NCI-H1048 (cell line): ENCODE measurements at regions not wholly inside any gene's neighbourhood (a gene's known extent, or its start where the extent isn't known, plus 50 kb on each side); places are given as distances from the start of the nearest gene placed in this dataset.
"Not testable (repeated sequence)": the region's sequence is repeated elsewhere in the genome, so short reads cannot be mapped to it uniquely, and the experiment has no call there.

Experiments
- DNase-seq: peaks from one replicate; lab custom pipeline; 2025; lab: John Stamatoyannopoulos, UW

DNA sequence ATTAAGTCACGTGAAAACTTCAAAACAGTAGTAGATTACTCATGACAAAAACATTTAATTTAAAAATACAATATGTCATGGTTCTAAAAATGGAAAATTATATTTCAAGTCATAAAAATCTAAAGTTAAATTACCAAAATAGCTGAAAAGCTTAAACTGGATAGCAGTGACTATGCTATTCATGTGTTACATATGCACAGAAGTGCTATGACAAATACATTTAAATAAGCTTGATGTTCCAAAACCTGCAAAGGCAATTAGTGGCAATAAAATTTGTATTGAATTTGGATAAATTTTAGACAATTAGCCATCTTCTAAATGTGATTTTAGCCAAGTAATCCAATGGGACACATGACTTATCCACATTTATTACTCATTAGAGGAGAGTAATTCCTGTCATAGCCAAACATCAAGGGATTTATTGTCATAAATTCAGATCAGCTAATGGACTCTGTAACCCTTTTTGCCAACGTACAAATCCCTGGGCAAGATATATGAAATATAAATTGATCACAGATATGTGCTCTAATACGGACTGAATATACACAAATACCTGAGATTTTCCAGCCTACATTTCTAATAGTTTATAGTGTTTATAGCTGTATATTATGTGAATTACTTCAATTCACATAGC, 419.4 kb downstream of the ISL1 start:
- DNase-seq, result no peak

DNA sequence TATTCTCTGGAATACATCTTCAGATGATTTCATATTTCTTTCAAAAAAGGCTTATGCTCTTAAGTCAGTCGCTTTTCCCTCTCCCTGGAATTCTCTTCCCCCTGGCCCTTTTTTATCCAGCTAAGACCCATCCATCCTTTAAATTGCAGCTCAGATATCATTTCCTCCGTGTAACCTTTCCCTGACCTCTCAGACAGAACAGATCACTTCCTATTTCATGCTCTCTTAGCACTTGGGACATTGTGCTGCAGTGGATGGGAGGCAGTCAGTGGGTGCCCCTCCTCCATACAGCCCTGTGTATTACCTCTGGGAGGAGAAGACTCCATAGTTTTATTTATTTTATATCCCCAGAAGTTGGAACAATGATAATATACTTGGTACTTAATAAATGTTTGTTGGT, 423.4 kb downstream of the ISL1 start:
- no peak for DNase-seq

DNA sequence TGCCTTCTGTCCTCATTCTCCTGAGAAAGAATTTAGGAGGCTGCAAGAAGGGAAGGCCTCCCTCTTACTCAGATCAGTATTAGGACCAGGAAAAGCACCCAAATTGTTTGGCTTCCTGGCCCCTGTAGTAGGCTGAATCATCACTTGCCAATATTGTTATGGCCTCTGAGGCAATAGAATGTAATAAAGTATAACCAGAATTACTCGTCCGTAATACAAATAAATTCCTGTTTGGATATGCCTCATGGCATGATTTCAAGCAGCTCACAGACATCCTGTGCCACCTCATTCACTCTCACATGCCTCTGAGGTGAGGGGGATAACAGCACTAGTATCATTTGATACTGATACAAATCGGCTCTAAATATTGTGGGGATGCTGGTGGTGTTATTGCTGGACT, 427.3 kb downstream of the ISL1 start:
- no peak for DNase-seq

DNA sequence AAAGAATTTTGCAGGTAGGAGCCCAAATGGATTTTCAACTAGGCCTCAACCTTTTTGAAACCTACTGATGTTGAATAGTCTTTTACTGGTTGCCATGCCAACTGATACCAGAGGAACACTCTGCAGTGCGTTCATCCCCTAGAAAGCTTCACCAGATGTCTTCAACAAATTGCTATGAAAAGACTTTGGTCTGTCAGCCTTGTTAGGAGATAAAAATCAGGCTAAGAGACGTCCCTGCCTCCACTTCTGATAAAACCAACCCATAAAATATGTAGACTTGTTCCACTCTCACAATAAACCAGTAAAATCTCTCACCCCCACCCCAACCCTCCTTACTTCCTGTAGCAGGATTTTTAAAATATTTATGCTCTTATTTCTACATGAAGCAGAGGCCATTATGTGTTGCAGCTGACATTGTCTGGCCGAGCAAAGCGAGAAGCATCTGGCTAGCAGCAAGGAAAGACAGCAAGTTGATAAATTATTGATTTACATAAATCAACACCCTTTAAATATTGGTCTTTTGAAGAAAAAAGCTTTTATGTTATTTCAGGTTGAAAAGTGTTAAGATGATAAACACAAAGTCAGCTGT, 428.7 kb downstream of the ISL1 start:
- DNase-seq, result no peak

DNA sequence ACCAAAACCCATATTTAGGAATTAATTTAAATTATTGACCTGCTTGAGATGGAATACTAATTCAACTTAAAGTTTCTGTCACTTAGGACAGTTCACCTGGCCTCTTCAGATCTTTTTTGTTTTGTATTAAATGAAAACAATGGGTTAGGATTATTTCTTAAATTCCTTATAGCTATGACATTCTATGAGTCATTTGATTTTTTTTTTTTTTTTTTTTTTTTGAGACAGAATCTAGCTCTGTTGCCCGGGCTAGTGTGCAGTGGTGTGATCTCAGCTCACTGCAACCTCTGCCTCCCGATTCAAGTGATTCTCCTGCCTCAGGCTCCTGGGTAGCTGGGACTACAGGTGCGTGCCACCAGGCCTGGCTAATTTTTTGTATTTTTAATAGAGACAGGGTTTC, 431.6 kb downstream of the ISL1 start:
- not testable (repeated sequence) for DNase-seq

DNA sequence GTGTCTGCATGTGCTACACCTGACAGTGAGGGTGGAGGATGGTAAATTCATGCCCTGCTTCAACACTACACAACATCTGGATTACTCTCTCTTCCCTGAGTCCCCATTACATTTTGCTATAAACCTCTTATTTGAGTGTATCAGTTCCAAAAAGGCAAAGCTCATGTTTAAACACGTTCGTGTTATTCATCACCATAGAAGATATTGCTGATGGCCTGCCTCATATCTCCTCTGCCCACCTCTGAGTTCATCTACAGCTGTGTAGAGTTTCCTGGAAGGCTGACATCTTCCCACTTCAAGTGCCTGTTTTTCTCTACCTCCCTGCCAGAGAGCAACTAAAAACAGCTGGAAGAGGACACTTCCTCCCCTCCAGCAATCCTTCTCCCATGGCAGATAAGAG, 433.2 kb downstream of the ISL1 start:
- no peak for DNase-seq

DNA sequence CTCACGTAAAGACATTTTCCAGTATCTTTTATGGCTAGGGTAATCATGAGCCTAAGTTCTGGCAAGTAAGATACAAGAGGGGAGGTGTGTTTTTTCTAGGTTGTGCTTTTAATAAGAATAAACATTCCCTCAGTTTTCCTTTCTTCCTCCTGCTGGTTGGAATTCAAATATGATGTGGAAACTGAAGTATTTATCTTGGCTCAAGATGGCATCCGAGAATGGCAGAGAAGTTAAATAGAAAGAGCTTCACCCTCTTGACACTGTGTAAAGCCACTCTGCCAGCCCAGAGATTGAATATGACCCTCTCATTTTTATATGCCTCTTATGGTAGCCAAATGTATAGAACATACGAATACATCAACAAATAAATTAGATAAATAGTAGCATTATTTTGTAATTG, 438.4 kb downstream of the ISL1 start:
- DNase-seq, result no peak

DNA sequence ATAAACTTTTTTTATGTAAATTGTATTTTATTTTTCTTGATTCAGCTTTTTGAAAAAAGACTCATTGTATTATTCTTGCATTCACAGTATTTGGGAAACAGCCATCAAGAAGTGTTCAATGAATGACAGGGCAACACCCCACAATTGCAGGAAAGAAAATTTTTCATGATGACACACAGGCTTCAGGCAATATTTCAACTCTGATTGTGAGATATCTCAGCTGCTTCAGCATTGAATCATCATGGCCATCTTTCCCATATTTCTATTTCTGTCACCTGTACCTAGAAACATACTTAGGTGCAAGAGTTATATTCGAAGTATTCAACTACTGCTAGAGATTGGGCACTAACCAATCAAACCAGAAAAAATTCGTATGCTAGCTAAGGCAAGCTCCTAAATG, 446.0 kb downstream of the ISL1 start:
- DNase-seq, result no peak

DNA sequence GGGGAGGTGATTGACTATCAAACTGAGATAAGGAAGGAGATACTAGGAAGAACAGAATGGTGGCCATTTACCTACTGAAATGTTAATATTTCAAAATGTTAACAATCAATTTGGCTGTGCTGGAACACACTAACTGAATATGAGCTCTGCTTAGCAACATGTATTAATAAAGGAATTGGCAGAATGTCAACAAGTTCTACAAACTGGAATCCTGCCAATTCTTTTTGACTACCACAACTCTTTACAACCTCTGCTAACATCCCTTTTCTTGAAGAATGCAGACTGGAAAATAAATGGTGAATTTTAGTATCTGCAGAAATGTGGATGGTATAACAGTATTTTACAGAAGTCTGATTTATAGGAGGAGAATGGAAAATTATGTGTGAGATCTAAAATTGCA, 446.4 kb downstream of the ISL1 start:
- DNase-seq, result no peak

DNA sequence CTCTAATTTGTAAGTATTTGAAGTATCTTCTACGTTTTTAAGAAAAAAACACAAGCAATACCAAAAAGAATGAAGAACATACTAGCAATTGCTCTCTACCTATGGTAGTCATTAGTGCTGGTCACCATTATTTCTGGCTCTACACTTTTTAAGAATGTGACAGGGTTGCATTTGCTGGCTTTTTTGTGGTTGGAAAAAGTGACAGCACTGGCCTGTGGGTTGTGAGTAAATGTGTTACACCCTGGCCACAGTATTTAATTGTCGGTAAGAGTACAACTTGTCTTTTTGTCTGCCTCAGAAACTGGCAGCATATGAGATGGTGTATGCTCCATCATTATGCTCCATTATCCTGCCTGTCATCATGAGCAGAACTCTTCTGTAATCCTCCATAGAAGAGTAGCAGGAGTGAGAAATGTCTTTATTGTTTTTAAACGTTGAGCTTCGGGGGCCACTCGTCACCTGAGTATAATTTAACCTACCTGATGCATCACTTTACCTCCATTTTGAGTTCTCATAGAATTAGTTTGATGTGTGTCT, 449.8 kb downstream of the ISL1 start:
- no peak for DNase-seq

DNA sequence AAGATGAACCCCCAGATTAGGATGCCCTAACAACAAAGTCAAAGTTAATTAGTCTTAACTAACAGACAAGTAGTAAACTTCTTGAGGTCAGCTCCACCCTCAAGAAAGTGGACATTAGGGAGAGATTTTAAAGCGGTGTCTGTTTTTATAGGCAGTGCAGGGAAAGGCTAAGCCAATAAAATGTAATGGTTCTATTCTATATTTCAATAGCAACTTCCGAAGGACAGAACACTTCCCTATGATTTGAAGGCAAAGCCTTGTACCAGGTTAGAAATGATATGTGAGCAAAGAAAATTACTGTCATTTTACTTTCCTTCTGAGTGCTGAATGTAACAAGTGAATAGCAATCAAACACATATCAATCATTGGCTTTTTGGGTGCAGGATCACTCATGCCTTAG, 455.2 kb downstream of the ISL1 start:
- DNase-seq, result no peak

DNA sequence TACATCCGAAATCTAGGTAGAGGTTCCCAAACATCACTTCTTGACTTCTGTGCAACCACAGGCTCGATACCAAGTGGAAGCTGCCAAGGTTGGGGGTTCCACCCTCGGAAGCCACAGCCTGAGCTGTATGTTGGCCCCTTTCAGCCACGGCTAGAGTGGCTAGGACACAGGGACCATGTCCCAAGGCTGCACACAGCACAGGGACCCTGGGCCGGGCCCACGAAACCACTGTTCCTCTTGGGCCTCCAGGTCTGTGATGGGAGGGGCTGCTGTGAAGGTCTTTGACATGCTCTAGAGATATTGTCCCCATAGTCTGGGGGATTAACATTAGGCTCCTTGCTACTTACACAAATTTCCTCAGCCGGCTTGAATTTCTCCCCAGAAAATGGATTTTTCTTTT, 460.6 kb downstream of the ISL1 start:
- no peak for DNase-seq

DNA sequence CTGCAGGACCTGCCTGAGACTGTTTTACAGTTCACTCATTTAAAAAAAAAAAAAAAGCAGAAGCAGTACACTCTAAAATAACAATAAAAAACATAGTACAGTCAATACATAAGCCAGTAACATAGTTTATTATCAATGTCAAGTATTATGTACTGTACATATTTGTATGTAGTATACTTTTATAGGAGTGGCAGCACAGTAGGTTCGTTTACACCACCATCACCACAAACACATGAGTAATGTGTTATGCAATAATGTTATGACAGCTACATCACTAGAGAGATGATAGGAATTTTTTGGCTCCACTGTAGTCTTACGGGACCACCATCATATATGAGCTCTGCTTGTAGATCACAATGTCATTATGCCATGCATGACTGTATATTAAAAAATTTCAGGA, 462.8 kb downstream of the ISL1 start:
- no peak for DNase-seq

DNA sequence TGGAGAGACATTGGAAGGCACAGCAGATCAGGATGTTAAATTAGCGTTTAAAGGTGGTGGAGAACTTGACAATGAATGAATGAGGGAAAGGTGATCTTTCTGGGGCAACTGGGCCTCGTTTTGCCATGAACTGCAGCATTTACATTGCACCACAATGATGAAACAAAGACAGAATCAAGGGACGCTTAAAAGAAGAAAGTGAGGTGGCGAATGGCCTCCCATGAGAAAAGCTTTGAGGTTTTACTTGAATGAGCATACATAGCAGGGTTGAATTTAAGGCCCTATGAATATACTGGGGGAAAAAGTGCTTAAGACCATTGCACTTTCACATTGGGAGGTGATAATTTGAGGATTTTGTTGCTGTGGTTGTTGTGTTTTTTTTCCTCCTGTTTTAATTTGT, 476.4 kb downstream of the ISL1 start:
- DNase-seq, result no peak

DNA sequence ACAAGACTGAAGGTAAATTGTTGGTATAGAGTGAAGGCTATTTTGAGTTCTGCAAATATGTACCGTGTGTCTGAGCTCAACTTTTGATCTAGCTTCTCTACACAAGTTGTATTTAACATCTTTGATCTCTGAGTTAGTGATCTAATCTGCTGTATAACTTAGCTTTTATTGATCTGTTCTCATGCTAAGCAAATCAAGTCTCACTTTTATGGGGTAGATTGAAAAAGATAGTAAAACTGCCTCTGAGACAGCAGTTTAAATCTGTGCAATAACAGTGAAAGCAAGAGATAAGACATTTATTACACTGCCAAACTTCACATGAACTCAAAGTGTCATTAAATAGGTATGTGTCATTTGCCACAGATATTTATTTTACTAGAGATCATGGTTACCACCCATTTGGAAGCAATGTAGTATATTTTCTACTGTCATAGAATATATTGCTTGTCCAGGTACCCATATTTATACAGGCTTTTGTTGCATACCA, 477.3 kb downstream of the ISL1 start:
- DNase-seq, result no peak

DNA sequence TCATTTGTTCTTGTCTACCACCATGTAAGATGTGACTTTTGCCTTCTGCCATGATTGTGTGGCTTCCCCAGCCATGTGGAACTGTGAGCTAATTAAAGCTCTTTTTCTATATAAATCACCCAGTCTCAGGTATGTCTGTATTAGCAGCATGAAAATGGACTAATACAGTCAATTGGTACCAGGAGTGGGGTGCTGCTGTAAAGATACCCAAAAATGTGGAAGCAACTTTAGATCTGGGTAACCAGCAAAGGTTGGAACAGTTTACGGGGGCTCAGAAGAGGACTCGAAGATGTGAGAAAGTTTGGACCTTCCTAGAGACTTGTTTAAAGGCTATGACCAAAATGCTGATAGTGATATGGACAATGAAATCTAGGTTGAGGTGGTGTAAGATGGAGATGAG, 488.9 kb downstream of the ISL1 start:
- DNase-seq, result no peak

DNA sequence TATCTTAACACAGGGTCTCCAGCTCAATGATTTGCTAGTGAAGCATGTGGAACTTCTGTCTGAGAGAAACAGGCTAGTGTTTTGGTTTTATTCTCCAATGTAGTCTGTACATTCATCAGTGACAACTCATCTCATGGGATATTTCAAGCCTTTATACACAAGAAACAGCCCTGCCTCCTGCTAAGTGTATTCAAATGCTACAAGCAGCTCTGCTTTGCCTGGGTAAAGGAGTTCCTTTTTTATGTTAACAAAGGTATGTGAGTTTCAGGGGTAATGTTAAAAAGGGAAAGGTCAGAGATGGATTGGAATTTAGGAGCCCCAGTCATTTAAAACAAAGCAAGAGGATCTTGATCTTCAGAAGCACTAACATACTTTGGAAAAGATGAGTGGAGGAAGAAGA, 498.7 kb downstream of the ISL1 start:
- no peak for DNase-seq

DNA sequence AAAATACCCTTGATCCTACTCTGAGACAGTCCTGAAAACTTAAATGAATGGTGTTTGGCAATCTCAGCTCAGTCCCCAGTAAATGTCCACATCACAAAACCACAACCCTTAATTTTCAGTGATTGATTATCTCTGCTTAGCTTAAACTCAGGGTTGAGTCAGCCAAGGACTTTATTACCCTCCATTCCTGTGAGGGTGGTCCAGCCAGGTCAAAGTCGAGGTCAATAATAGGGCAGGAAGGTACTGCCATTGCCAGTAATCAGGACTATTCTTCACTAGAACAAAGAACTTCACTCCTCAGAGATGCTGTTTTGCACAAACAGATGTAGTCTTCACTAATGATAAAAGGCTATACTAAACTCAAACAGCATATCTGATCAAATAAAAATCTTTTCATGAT, 499.4 kb downstream of the ISL1 start:
- DNase-seq, result no peak

DNA sequence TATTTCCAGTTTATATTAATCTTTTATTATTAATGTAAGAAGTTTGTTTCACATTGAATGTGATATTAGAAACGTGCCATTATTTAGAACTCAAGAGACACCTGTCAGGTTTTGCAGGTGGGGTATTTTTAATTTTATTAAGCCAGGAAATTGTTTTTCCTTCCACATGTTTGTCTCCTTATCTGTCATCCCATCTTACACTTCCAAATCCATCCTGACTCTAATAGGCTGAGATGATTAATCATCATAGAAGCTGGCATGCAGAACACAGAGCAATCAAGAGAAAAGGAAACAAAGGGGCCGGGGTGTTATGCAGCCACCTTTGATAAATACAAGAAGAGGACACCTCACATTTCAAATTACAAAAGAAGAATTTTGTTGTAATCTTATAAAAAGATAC, 506.5 kb downstream of the ISL1 start:
- no peak for DNase-seq

DNA sequence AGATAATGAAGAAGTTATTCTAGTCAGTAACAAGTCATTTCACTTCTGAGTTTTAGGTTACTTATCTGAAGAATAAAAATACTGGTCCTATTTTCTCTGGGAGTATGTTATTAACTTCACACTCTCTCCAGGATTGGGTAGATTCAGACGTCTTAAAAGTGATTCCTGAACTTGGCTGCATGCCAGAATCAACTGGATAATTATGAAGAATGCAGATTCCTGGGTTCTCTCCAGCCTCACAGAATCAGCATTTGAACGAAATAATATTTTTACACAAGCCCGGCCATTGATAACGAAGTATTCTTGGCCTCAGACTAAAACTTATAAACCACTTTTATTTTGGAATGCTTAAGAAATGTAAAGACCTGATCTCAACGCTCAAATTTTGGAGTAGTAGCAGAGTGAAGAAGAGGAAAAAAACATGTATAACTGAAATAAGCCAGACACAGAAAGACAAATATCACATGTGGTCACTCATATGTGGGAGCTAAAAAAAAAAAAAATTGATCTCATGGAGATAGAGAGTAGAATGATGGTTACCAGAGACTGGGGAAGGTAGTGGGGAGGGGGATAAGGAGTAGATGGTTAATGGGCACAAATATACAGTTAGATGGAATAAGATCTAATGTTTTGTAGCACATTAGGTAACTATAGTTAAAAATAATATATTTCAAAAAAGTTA, 507.3 kb downstream of the ISL1 start:
- no peak for DNase-seq

DNA sequence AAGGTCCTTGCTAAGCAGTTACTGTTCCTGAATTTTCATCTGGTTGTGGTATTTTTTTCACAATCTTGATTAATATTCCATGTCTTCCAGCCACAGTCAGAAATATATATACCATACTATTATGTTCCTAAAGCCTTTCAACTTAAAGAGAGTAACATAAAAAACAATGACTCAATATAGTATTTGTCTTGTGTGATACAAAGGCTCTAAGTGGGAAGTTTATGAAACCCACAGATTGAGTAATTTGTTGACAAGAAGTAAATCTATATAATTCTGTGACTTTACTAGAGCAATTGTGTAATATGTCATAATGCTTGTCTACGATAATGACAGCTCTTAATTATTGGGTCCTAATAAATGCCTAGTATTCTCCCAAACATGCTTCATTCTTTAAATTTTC, 509.4 kb downstream of the ISL1 start:
- DNase-seq, result no peak

DNA sequence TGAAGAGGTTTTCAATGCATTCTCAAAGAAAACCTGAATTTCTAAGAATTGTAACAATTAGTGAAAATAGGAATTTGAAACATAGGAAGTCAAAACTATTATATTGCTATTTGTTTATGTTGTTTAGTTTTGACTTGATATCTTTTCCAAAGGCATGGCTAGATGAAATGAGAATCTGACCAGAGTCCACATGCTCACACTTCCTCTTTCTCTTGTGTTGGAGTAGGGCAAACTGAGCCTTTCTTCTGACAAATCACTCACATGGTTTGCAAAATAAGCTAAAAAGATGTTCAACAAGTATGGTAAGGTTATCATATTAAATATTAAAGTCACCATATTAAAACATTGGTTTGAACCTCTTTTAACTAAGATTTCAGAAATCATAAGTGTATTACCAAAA, 512.6 kb downstream of the ISL1 start:
- DNase-seq, result no peak

DNA sequence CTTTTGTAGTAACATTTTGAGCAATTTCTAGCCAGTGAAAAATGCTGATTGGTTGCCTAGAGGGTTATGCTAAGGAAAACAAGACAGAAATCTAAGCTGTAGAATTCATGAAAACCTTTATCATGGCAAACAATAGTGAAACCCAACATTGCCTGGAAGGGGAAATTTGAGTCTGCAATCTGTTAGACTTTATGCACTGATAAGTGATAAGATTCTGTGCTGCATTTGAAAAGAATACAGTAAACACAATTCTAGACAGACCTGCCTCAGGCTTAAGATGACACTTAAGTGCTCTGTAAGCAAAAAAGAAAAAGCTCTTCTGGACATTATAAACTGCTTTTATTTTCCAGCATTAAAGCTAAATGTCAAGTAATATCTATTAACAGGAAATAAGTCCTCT, 519.3 kb downstream of the ISL1 start:
- no peak for DNase-seq

DNA sequence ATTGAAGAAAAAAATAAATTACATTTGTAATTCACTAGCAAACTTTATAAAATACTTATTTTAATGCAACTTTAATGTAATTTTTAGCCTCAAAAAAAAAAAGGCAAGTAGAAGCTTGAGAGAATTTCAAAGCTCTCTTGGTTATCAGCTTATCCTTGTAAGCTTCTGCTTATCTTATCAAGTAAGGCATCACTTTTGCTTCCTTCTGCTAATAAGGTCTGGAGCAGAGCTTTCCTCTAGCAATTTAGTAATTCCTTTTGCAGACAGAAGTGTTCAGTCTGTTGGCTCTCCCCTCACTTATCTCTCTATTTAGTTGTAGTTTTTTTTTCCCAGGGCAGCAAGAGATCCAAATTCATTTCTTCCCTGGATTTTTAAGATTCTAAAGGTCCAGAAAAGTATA, 525.0 kb downstream of the ISL1 start:
- DNase-seq, result no peak
